ACC112 (cell line): ENCODE measurements at regions not wholly inside any gene's neighbourhood (a gene's known extent, or its start where the extent isn't known, plus 50 kb on each side); places are given as distances from the start of the nearest gene placed in this dataset.

ENCODE experiments used
- H2AFZ ChIP-seq: fragments of 200-600 bp; sonication (generic); one replicate; pipeline ENCODE4 v1.6.0; 2017; ENCODE audit warnings: antibody characterized with exemption, low read length; ENCODE audit not compliant: unreplicated experiment
- H3K27ac ChIP-seq: fragments of 200-600 bp; sonication (generic); 2 replicates; pipeline ENCODE4 v1.5.1; 2014; ENCODE audit warnings: low read depth, mild to moderate bottlenecking, antibody characterized with exemption, low read length, moderate library complexity
- H3K27me3 ChIP-seq: fragments of 200-600 bp; sonication (generic); 2 replicates; pipeline ENCODE4 v1.6.1; 2014; ENCODE audit warnings: mild to moderate bottlenecking, antibody characterized with exemption, low read length, moderate library complexity, mixed read lengths; ENCODE audit not compliant: insufficient read depth
- H3K36me3 ChIP-seq: fragments of 200-600 bp; sonication (generic); 2 replicates; pipeline ENCODE4 v1.6.1; 2016; ENCODE audit warnings: mild to moderate bottlenecking, antibody characterized with exemption, low read length, moderate library complexity, mixed read lengths; ENCODE audit not compliant: insufficient read depth
- H3K4me1 ChIP-seq: fragments of 200-600 bp; sonication (generic); one replicate; pipeline ENCODE4 v1.6.1; 2016; ENCODE audit warnings: low read length, mixed read lengths; ENCODE audit not compliant: insufficient read depth, unreplicated experiment, control insufficient read depth
- H3K4me3 ChIP-seq: fragments of 200-600 bp; sonication (generic); 2 replicates; pipeline ENCODE4 v1.5.1; 2014; ENCODE audit warnings: mild to moderate bottlenecking, low read depth, low read length
- H3K79me2 ChIP-seq: fragments of 200-600 bp; sonication (generic); one replicate; pipeline ENCODE4 v1.6.0; 2016; ENCODE audit warnings: low read length; ENCODE audit not compliant: control insufficient read depth, unreplicated experiment, insufficient read depth

- Histone ChIP-seq H3K4me1 (no peaks in the 10 kb centered on the region), H3K79me2 (no peaks in the 10 kb centered on the region), H3K4me3 (no peak overlapping the region), H3K27ac (no peak overlapping the region), H2AFZ (no peak overlapping the region), H3K27me3 (no peaks in the 10 kb centered on the region), H3K36me3 (no peaks in the 10 kb centered on the region)
Measured at GRCh38 chr9:119436261-119436660, 67.0 kb upstream of the BRINP1 start.

- Histone ChIP-seq H3K27ac (no peak overlapping the region), H3K4me1 (no peaks in the 10 kb centered on the region), H3K36me3 (no peaks in the 10 kb centered on the region), H3K79me2 (no peaks in the 10 kb centered on the region), H3K27me3 (no peaks in the 10 kb centered on the region), H3K4me3 (no peak overlapping the region), H2AFZ (no peak overlapping the region)
Measured at GRCh38 chr9:119435076-119435475, 65.8 kb upstream of the BRINP1 start.

DNA sequence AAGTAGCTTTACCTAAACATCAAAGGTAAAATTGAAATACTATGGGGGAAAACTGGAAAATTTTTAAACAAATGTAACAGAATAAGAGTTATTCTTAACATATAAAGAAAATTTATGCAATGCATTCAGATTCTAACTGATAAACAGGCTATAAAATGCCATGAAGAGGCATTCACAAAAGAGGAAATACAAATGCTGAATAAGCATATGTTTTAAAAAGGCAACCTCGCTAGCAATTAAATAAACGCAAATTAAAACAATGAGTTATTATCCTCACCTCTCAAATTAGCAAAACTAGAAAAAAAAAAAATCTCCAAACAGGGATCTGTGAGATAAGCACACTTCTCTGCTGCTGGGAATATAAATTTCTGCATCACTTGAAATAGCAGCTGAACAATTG is 63.2 kb upstream of the BRINP1 start:
- Histone ChIP-seq H3K27ac (no peak overlapping the region), H3K36me3 (no peaks in the 10 kb centered on the region), H2AFZ (no peak overlapping the region), H3K79me2 (no peaks in the 10 kb centered on the region), H3K27me3 (no peaks in the 10 kb centered on the region), H3K4me3 (no peak overlapping the region), H3K4me1 (no peaks in the 10 kb centered on the region)

- no peaks in the 10 kb centered on the region for H3K4me1 ChIP-seq
- H3K27ac ChIP-seq: no peak overlapping the region
- no peaks in the 10 kb centered on the region for H3K27me3 ChIP-seq
- H3K79me2 ChIP-seq: no peaks in the 10 kb centered on the region
- no peaks in the 10 kb centered on the region for H3K36me3 ChIP-seq
- H2AFZ ChIP-seq: no peak overlapping the region
- H3K4me3 ChIP-seq: no peak overlapping the region
Measured at GRCh38 chr9:119429302-119429701, 60.1 kb upstream of the BRINP1 start.

- H3K36me3 ChIP-seq: no peaks in the 10 kb centered on the region
- H3K4me3 ChIP-seq: no peak overlapping the region
- no peaks in the 10 kb centered on the region for H3K4me1 ChIP-seq
- H3K27me3 ChIP-seq: no peaks in the 10 kb centered on the region
- H2AFZ ChIP-seq: no peak overlapping the region
- no peak overlapping the region for H3K27ac ChIP-seq
- H3K79me2 ChIP-seq: no peaks in the 10 kb centered on the region
Measured at GRCh38 chr9:119420231-119420630, 51.0 kb upstream of the BRINP1 start.
